Neural cell (in vitro differentiated cells): ENCODE measurements at regions not wholly inside any gene's neighbourhood (a gene's known extent, or its start where the extent isn't known, plus 50 kb on each side); places are given as distances from the start of the nearest gene placed in this dataset.

Experiments used
- H2AFZ ChIP-seq: fragments of 200-600, 300-800 bp; sonication (generic), shearing (Covaris generic); 2 replicates; pipeline ENCODE4 v1.6.0; 2014; ENCODE audit warnings: low read depth, mild to moderate bottlenecking, antibody characterized with exemption, low read length, moderate library complexity
- H3F3A ChIP-seq: fragments of 200-600 bp; shearing (Covaris generic); 2 replicates; pipeline ENCODE4 v1.6.1; 2016; ENCODE audit warnings: mild to moderate bottlenecking, moderate library complexity, mixed read lengths, antibody characterized with exemption, low read length; ENCODE audit not compliant: insufficient read depth, poor library complexity, severe bottlenecking
- H3K27ac ChIP-seq: fragments of 200-600, 300-800 bp; sonication (generic), shearing (Covaris generic); 2 replicates; pipeline ENCODE4 v1.5.1; 2014; ENCODE audit warnings: mild to moderate bottlenecking, low read length, moderate library complexity
- H3K27me3 ChIP-seq: fragments of 300-800, 200-600 bp; sonication (generic), shearing (Covaris generic); 2 replicates; pipeline ENCODE4 v1.6.0; 2014; ENCODE audit warnings: mild to moderate bottlenecking, low read depth, low read length, moderate library complexity; ENCODE audit not compliant: insufficient read depth
- H3K36me3 ChIP-seq: fragments of 300-800, 200-600 bp; sonication (generic), shearing (Covaris generic); 2 replicates; pipeline ENCODE4 v1.5.1; 2014; ENCODE audit warnings: mild to moderate bottlenecking, antibody characterized with exemption, low read length, moderate library complexity; ENCODE audit not compliant: insufficient read depth
- H3K4me2 ChIP-seq: fragments of 300-800, 200-600 bp; sonication (generic), shearing (Covaris generic); 2 replicates; pipeline ENCODE4 v1.6.0; 2014; ENCODE audit warnings: mild to moderate bottlenecking, low read length
- H3K4me3 ChIP-seq: fragments of 300-800, 200-600 bp; sonication (generic), shearing (Covaris generic); 2 replicates; pipeline ENCODE4 v1.5.1; 2014; ENCODE audit warnings: mild to moderate bottlenecking, low read length, moderate library complexity
- H3K79me2 ChIP-seq: fragments of 200-600 bp; shearing (Covaris generic); replicated peaks from 2 replicates; pipeline ENCODE4 v1.6.0; 2014; ENCODE audit warnings: mild to moderate bottlenecking, low read length, moderate library complexity; ENCODE audit not compliant: insufficient read depth
- H3K9ac ChIP-seq: fragments of 300-800, 200-600 bp; sonication (generic), shearing (Covaris generic); 2 replicates; pipeline ENCODE4 v1.6.1; 2016; ENCODE audit warnings: mild to moderate bottlenecking, low read length, mixed read lengths
- H3K9me2 ChIP-seq: fragments of 200-600 bp; shearing (Covaris generic); 2 replicates; pipeline ENCODE4 v1.6.1; 2016; ENCODE audit warnings: mild to moderate bottlenecking, low read length, mixed read lengths; ENCODE audit not compliant: insufficient read depth
- H3K9me3 ChIP-seq: fragments of 200-600, 300-800 bp; sonication (generic), shearing (Covaris generic); 2 replicates; pipeline ENCODE4 v1.6.1; 2016; ENCODE audit warnings: mild to moderate bottlenecking, mixed run types, low read length, moderate library complexity, mixed read lengths
- H4K20me1 ChIP-seq: fragments of 200-600 bp; shearing (Covaris generic); 2 replicates; pipeline ENCODE4 v1.6.1; 2016; ENCODE audit warnings: mild to moderate bottlenecking, mixed run types; ENCODE audit not compliant: insufficient read depth
- EP300 ChIP-seq: fragments of 450-650 bp; conservative IDR thresholded peaks from 2 replicates; pipeline ENCODE4 v1.6.1; 2014; ENCODE audit warnings: antibody characterized with exemption, mild to moderate bottlenecking, moderate library complexity; ENCODE audit not compliant: poor library complexity, severe bottlenecking
- EZH2 ChIP-seq: fragments of 200-600, 300-800 bp; shearing (Covaris generic), sonication (generic); IDR thresholded peaks from 2 replicates; pipeline ENCODE4 v1.6.1; 2014; ENCODE audit warnings: antibody characterized with exemption, low read length, borderline replicate concordance, mild to moderate bottlenecking; ENCODE audit not compliant: insufficient read depth, poor library complexity, severe bottlenecking
- MXI1 ChIP-seq: fragments of 450-650 bp; conservative IDR thresholded peaks from 2 replicates; pipeline ENCODE4 v1.6.1; 2014; ENCODE audit warnings: antibody characterized with exemption, mild to moderate bottlenecking; ENCODE audit not compliant: poor library complexity, severe bottlenecking
- POLR2AphosphoS5 ChIP-seq: IDR thresholded peaks from 2 replicates; pipeline ENCODE4 v1.6.1; 2012
- RAD21 ChIP-seq: fragments of 450-650 bp; conservative IDR thresholded peaks from 2 replicates; pipeline ENCODE4 v1.6.1; 2014; ENCODE audit warnings: antibody characterized with exemption, mild to moderate bottlenecking, moderate library complexity
- SMC3 ChIP-seq: fragments of 450-650 bp; conservative IDR thresholded peaks from 2 replicates; pipeline ENCODE4 v1.6.1; 2014; ENCODE audit warnings: antibody characterized with exemption, mild to moderate bottlenecking, moderate library complexity; ENCODE audit not compliant: poor library complexity
- TAF1 ChIP-seq: IDR thresholded peaks from 2 replicates; pipeline ENCODE4 v1.6.1; 2012; ENCODE audit warnings: low read depth
- TF ChIP-seq, protein P1 (sequence below): IDR thresholded peaks from 2 replicates; pipeline ENCODE4 v1.6.1; 2012; ENCODE audit warnings: borderline replicate concordance
- TF ChIP-seq, protein P2 (sequence below): fragments of 450-650 bp; IDR thresholded peaks from 2 replicates; pipeline ENCODE4 v1.5.1; 2014; ENCODE audit warnings: antibody characterized with exemption, mild to moderate bottlenecking, moderate library complexity; ENCODE audit not compliant: poor library complexity, severe bottlenecking

DNA sequence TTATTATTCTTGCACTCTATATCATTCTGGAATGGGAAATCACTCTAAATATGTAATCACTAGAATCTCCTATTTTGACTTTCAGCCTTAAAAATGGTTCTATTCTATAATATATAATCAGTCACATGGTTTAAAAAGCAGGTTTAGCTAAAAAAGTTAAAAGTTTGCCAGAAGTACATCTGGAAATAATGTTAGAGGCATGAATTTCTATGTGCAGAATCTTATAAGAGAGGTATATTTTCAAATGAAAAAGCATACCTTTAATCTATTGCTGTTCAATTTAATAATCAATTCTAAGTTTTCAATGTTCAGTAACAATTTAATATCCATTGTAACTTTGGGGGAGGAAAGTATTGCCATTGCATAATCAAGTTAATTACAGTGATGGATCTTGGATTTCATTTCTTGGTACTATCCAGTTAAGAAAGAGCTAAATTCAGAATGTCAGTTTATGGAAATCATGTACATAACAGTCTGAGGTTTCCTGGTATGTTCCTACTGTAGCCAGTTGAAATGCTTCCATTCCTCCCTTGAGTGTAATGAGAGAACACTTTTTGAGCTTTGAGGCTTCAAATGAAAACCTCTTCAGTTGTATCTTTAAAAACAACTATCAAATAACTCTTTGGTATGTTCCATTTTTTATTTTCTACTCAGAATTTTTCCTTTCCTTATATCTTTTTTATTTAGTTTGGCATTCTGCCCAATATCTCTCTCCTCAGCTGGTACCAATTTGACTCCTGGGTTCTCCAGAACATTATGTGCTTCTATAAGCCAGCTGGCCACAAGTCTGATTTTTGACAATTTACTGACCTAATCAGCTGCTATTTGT lies 175.7 kb upstream of the COL11A1 start:
- H4K20me1 ChIP-seq, result no peaks in the 10 kb centered on the region
- H2AFZ ChIP-seq, result no peak overlapping the region
- no peaks in the 10 kb centered on the region for H3K79me2 ChIP-seq
- TF ChIP-seq MXI1, result no peak
- TF ChIP-seq EZH2, result no peak
- TF ChIP-seq, protein P1, sequence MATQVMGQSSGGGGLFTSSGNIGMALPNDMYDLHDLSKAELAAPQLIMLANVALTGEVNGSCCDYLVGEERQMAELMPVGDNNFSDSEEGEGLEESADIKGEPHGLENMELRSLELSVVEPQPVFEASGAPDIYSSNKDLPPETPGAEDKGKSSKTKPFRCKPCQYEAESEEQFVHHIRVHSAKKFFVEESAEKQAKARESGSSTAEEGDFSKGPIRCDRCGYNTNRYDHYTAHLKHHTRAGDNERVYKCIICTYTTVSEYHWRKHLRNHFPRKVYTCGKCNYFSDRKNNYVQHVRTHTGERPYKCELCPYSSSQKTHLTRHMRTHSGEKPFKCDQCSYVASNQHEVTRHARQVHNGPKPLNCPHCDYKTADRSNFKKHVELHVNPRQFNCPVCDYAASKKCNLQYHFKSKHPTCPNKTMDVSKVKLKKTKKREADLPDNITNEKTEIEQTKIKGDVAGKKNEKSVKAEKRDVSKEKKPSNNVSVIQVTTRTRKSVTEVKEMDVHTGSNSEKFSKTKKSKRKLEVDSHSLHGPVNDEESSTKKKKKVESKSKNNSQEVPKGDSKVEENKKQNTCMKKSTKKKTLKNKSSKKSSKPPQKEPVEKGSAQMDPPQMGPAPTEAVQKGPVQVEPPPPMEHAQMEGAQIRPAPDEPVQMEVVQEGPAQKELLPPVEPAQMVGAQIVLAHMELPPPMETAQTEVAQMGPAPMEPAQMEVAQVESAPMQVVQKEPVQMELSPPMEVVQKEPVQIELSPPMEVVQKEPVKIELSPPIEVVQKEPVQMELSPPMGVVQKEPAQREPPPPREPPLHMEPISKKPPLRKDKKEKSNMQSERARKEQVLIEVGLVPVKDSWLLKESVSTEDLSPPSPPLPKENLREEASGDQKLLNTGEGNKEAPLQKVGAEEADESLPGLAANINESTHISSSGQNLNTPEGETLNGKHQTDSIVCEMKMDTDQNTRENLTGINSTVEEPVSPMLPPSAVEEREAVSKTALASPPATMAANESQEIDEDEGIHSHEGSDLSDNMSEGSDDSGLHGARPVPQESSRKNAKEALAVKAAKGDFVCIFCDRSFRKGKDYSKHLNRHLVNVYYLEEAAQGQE, result no peak
- TF ChIP-seq, protein P2, sequence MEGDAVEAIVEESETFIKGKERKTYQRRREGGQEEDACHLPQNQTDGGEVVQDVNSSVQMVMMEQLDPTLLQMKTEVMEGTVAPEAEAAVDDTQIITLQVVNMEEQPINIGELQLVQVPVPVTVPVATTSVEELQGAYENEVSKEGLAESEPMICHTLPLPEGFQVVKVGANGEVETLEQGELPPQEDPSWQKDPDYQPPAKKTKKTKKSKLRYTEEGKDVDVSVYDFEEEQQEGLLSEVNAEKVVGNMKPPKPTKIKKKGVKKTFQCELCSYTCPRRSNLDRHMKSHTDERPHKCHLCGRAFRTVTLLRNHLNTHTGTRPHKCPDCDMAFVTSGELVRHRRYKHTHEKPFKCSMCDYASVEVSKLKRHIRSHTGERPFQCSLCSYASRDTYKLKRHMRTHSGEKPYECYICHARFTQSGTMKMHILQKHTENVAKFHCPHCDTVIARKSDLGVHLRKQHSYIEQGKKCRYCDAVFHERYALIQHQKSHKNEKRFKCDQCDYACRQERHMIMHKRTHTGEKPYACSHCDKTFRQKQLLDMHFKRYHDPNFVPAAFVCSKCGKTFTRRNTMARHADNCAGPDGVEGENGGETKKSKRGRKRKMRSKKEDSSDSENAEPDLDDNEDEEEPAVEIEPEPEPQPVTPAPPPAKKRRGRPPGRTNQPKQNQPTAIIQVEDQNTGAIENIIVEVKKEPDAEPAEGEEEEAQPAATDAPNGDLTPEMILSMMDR, result no peak
- no peak for TF ChIP-seq POLR2AphosphoS5
- no peak for TF ChIP-seq EP300
- no peak for TF ChIP-seq SMC3
- TF ChIP-seq RAD21, result no peak
- TF ChIP-seq TAF1, result no peak
- H3F3A ChIP-seq, result no peaks in the 10 kb centered on the region
- H3K4me2 ChIP-seq, result no peak overlapping the region
- H3K27ac ChIP-seq, result no peak overlapping the region
- no peaks in the 10 kb centered on the region for H3K27me3 ChIP-seq
- no peaks in the 10 kb centered on the region for H3K9me3 ChIP-seq
- no peak overlapping the region for H3K4me3 ChIP-seq
- no peak overlapping the region for H3K9ac ChIP-seq
- no peaks in the 10 kb centered on the region for H3K36me3 ChIP-seq
- H3K9me2 ChIP-seq, result no peaks in the 10 kb centered on the region

DNA sequence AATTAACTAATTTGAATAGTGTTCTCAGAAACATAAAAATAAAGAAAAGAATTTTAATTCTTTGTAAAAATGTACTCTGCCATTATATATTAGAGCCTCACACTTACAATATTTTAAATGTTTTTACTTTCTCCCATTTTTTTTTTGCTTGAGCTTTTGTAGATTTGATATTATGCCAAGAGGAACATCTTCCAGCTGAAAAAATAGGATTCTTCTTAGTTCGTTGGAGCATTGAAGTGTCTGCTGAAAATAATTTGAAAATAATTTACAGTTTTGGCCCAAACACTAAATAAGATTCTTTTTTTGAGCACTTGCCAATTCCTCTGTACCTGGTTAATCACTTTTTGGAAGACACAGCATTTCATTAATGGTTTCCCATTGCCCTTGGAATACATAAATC lies 175.0 kb upstream of the COL11A1 start:
- TF ChIP-seq, protein P1, result no peak
- TF ChIP-seq EP300 (no peak), EZH2 (no peak), RAD21 (no peak), MXI1 (no peak), SMC3 (no peak), TAF1 (no peak), POLR2AphosphoS5 (no peak)
- TF ChIP-seq, protein P2, result no peak
- H3K9me3 ChIP-seq, result no peaks in the 10 kb centered on the region
- no peak overlapping the region for H2AFZ ChIP-seq
- H3K27ac ChIP-seq, result no peak overlapping the region
- H3K79me2 ChIP-seq, result no peaks in the 10 kb centered on the region
- no peaks in the 10 kb centered on the region for H3K36me3 ChIP-seq
- H3K9ac ChIP-seq, result no peak overlapping the region
- H3K27me3 ChIP-seq, result no peaks in the 10 kb centered on the region
- H3K4me2 ChIP-seq, result no peak overlapping the region
- H3F3A ChIP-seq, result no peaks in the 10 kb centered on the region
- no peaks in the 10 kb centered on the region for H4K20me1 ChIP-seq
- H3K4me3 ChIP-seq, result no peak overlapping the region
- H3K9me2 ChIP-seq, result no peaks in the 10 kb centered on the region
